HG03159 (cell line): ENCODE measurements at regions not wholly inside any gene's neighbourhood (a gene's known extent, or its start where the extent isn't known, plus 50 kb on each side); places are given as distances from the start of the nearest gene placed in this dataset.

Source experiments
- ATAC-seq: cut with Tn5 transposase; IDR thresholded peaks from one replicate; pipeline ENCODE4 v1.9.1; 2021; ENCODE audit warnings: mild to moderate bottlenecking, moderate library complexity; ENCODE audit not compliant: unreplicated experiment

DNA sequence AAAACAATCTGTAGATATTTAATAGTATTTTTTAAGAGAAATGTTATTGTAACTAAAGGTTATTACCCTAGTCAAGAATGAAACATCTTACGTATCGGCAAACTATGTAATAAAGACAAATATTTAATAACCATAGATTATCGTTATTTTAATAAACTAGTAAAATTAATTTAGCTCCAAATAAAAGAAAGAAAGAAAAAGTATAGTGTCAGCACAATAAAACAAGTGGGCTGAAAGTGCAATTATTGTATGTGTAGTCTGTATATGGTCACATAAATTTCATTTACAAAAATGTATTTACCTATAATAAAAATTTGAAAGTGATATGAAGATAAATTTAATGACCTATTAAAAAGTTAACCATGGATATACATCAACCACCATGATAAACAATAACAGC lies 1258.4 kb upstream of the MIR17HG start:
- no peak for ATAC-seq

- ATAC-seq, result no peak
These were observed 1255.9 kb upstream of the MIR17HG start for GRCh38 chr13:90091611-90092010.

DNA sequence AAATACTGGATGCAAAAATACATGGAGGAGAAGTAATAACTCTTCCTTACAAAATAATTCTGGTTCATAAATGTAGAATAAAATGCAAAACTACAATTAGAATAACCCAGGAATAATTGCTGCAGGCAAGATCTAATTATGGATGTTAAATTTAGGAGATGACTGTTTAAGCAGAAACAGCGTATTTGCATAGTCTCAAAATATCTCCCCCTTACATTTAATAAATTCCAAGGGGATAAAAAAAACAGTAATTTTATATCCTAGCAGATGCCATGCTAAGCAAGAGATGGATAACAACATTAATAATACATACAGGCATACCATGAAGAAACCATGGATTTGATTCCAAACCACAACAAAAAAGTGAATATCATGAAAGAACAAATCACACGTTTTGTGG lies 1253.1 kb upstream of the MIR17HG start:
- ATAC-seq, result no peak

GRCh38 chr13:90098577-90098976 lies 1248.9 kb upstream of the MIR17HG start:
- ATAC-seq, result no peak

- no peak for ATAC-seq
These were observed 1247.6 kb upstream of the MIR17HG start for GRCh38 chr13:90099847-90100246.

DNA sequence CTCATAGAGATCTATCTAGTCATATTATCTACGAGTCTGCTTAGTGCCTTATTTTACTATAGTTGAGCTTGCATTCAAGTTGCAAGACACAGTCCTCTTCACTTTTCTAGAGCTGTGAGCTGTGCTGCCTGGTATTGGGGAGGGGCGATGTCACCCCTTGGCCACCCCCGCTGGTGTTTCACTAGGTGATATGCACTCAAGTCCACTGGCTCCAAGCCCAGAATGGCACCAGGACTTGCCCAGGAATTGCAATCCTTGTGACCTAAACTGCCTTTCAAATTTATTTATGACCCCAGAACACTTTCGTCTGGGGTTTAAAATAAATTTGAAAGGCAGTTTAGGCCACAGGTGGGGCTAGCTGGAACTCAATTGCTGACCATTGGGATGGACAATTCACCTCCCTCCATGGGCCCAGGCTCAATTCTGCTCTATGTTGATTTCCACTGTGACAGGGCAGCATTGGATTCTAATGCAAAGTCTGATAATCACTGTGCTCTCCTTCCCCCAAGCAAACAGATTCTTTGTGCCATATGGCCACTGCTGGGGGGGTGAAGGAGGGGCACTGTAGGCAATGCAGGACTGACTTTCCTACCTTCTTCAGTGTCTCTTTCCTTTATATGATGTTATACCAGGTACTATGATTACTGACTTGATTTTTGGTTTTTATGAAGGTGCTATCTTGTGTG lies 1244.2 kb upstream of the MIR17HG start:
- no peak for ATAC-seq

- ATAC-seq, result no peak
These were observed 1242.7 kb upstream of the MIR17HG start for GRCh38 chr13:90104764-90105163.

GRCh38 chr13:90105276-90105675 lies 1242.2 kb upstream of the MIR17HG start:
- ATAC-seq, result no peak

GRCh38 chr13:90105849-90106496 lies 1241.5 kb upstream of the MIR17HG start:
- ATAC-seq, result no peak

- no peak for ATAC-seq
These were observed 1239.8 kb upstream of the MIR17HG start for GRCh38 chr13:90107661-90108060.

DNA sequence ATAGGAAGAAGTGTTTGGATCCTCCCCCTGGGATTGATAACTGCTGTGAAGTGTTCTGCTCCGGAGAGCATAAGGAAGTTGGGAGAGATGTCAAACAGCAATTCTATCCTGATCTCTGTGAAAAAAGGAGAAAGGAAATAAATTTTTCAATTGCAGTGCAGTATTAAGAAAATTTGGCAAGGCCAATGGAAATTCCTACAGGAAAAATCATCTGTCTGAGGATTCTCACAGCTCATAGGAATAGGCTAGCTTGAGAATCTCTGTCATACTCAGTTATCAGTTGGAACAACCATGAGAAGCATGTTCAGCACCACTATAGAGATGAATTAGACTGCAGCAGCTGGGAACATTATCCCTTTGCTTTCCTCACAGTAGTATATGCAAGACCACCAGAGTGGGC lies 1238.9 kb upstream of the MIR17HG start:
- ATAC-seq, result no peak

GRCh38 chr13:90116121-90116520 lies 1231.4 kb upstream of the MIR17HG start:
- ATAC-seq, result no peak

DNA sequence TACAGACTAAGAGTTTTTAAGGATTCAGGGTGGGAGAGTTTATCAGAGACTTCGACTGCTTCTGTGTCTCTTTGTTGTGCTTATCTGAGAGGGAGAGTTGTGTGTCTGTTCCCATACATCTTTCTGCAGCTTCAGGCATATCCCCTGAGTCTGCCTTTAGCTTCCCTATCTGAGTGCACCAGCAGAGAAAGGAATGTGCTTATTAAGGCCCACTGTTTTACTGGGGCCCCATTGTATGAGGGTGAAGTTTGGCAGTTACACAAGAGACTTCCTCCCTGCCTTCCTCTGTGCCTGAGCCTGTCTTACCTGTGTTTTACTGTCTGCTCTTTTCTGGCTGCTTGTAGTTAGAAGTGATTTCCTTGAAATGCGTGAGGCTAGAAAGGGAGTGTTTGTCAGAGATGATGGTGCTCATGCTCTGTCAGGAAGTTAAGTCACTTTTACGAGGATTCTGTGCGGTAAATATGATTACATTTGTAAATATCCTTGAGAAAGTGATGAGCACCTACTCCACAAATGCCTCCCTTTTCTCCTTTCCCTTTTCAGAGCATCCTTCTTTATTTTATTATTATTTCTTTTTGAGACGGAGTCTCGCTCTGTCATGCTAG lies 1228.9 kb upstream of the MIR17HG start:
- no peak for ATAC-seq

- no peak for ATAC-seq
These were observed 1227.5 kb upstream of the MIR17HG start for GRCh38 chr13:90120026-90120425.

- ATAC-seq, result no peak
These were observed 1225.7 kb upstream of the MIR17HG start for GRCh38 chr13:90121784-90122183.

DNA sequence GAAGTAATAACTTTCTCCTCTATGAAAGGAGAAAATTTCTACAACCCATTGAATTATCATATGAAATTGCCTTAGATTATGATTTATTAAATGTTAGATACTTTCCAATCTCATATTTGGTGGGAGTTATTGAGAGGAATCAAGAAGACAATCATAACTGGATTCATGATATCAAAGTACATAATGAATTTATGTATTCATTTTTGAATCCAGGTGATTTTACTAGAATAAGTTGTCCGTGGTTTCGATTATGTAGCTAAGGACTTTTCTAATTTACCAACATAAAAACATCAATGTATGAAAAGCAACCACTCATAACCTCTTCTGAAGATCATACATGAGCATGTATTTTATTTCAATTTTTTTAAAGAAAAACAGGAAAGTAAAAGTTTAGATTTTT lies 1225.0 kb upstream of the MIR17HG start:
- no peak for ATAC-seq

GRCh38 chr13:90135558-90135957 lies 1211.9 kb upstream of the MIR17HG start:
- no peak for ATAC-seq

DNA sequence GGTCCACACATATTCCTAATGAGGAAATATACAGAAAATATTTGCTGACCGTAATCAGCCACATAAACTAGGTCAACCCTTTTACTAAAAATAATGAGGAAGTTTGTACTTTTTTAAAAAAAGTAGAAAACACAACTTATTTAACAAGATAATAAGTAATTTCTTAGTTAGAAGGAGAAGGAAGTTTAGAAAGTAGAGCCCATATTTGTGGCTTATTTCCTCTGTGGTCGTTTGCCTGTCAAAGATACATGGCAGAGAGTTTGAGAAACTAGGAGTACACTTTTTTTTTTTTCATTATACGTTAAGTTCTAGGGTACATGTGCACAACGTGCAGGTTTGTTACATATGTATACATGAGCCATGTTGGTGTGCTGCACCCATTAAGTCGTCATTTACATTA lies 1205.2 kb upstream of the MIR17HG start:
- ATAC-seq, result no peak

- no peak for ATAC-seq
These were observed 1193.1 kb upstream of the MIR17HG start for GRCh38 chr13:90154311-90154960.

DNA sequence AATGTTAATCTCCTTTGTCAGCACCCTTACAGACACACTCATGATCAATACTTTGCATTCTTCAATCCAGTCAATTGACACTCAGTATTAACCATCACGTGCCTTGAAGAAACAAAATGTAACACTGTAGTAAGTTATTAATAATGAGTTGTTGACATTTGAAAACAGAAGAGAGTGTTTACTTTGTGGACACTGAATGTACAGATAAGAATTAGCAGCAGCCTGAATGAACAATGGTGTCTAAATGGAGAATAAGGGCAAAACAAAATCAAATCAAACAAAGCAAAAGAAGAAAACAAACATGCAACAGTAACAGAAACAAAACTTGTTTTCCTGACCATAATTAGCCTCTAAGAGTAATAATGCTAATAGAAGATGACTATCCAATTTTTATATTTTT lies 1191.1 kb upstream of the MIR17HG start:
- ATAC-seq, result no peak

DNA sequence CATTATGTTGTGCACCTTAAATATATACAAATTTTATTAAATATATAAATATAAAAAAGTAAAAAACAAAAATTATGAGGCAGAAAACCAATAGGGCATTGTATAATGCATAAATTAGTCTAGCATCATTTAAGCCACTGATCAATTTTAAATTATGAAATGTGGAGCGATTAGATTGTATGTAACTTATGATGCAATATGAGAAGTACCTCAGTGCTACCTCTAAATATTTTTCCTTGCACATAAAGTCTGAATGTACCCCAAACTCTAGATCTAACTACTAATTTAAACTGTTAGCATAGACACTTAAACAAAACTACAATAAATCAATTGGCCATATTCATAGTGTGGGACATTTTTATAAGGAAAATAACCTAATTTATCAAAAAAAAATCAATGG lies 1178.5 kb upstream of the MIR17HG start:
- no peak for ATAC-seq

DNA sequence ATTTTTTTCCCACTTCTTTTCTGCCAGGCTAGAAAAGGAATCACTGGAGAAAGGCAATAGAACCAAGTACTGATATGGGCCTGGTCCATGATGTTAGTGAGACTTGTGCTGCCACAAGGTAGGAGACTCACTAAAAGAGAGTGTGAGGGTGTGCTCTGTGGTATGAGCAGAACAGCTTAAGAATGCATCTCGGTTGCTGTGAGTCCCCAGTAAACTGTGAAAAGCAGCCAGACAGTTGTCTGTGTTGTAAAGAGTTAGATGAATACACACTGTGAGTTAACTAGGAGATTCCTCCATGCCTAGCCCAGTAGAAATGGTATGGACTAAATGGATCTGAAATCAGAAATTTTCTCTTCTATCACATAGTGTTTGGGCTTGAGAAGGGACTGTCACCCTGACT lies 1177.3 kb upstream of the MIR17HG start:
- no peak for ATAC-seq
